Endothelial cell of umbilical vein (primary cell): ENCODE measurements at regions not wholly inside any gene's neighbourhood (a gene's known extent, or its start where the extent isn't known, plus 50 kb on each side); places are given as distances from the start of the nearest gene placed in this dataset.

Experiments used
- BruUV-seq: library from RNA; stranded (reverse); fragments of 400-500 nt; replicated peaks from 2 replicates; lab custom pipeline; 2021; lab: Mats Ljungman, UMichigan
- CTCF ChIA-PET: fragments of 300-600, 350-600 bp; sonication (Branson Sonifier 250); formaldehyde crosslinking; loops from one replicate; lab custom pipeline; 2021; ENCODE audit warnings: antibody characterized with exemption, inconsistent platforms; lab: Charles Lee
- POLR2A ChIA-PET: fragments of 300-600, 350-600 bp; sonication (Branson Sonifier 250); formaldehyde crosslinking; loops from one replicate; lab custom pipeline; 2021; ENCODE audit warnings: antibody characterized with exemption, inconsistent platforms; lab: Charles Lee
- DNase-seq: peaks from one replicate; pipeline ENCODE4 v3.0.0-alpha.2; 2011; ENCODE audit warnings: low read depth, low spot score
- FAIRE-seq: peaks from 2 replicates; lab custom pipeline; 2011; peaks lifted over from hg19 to GRCh38; lab: Jason Lieb, UNC
- H2AFZ ChIP-seq: 2 replicates; pipeline ENCODE4 v1.6.0; 2012; ENCODE audit warnings: low read depth, low read length, control low read depth, inconsistent platforms
- H3K27ac ChIP-seq: 2 replicates; pipeline ENCODE4 v1.5.1; 2011; ENCODE audit warnings: low read depth, mild to moderate bottlenecking, control low read depth, low read length, moderate library complexity; ENCODE audit not compliant: insufficient read depth
- H3K27me3 ChIP-seq, 2 experiments: 2 replicates each; pipeline versions ENCODE4 v1.6.0 to v1.6.1; 2011; ENCODE audit warnings: low read length in 2 of 2, mixed read lengths in 1 of 2; ENCODE audit not compliant: control insufficient read depth in 2 of 2, insufficient read depth in 2 of 2
- H3K36me3 ChIP-seq, 2 experiments: 2 replicates in 1 of 2; 3 replicates in 1 of 2; pipeline ENCODE4 v1.5.1; 2011; ENCODE audit warnings: low read length in 2 of 2, mild to moderate bottlenecking in 1 of 2, moderate library complexity in 1 of 2; ENCODE audit not compliant: control insufficient read depth in 2 of 2, insufficient read depth in 2 of 2; ENCODE audit errors: extremely low read depth in 1 of 2
- H3K4me1 ChIP-seq: 3 replicates; pipeline ENCODE4 v1.5.1; 2011; ENCODE audit warnings: mild to moderate bottlenecking, low read length; ENCODE audit not compliant: control insufficient read depth, insufficient read depth; ENCODE audit errors: extremely low read depth
- H3K4me2 ChIP-seq: 2 replicates; pipeline ENCODE4 v1.6.1; 2011; ENCODE audit warnings: low read length, control low read depth, mixed read lengths; ENCODE audit not compliant: insufficient read depth
- H3K4me3 ChIP-seq, 3 experiments: fragments of 200-600 bp in 1 of 3; sonication (generic), shearing (Covaris generic) in 1 of 3; replicated peaks in 1 of 3; 2 replicates each; pipeline ENCODE4 v1.5.1; 2011 to 2016; ENCODE audit warnings: control low read depth in 3 of 3, low read length in 3 of 3, mild to moderate bottlenecking in 2 of 3, inconsistent platforms in 1 of 3, low read depth in 1 of 3, moderate library complexity in 1 of 3; ENCODE audit not compliant: insufficient read depth in 1 of 3
- H3K79me2 ChIP-seq: 2 replicates; pipeline ENCODE4 v1.6.0; 2012; ENCODE audit warnings: low read length, inconsistent platforms; ENCODE audit not compliant: control insufficient read depth, insufficient read depth
- H3K9ac ChIP-seq: replicated peaks from 2 replicates; pipeline ENCODE3; 2011; ENCODE audit warnings: low read length, control low read depth; ENCODE audit not compliant: insufficient read depth; ENCODE audit errors: extremely low read depth
- H3K9me1 ChIP-seq: replicated peaks from 3 replicates; pipeline ENCODE4 v1.6.0; 2011; ENCODE audit warnings: mild to moderate bottlenecking, low read length; ENCODE audit not compliant: control insufficient read depth, insufficient read depth; ENCODE audit errors: extremely low read depth
- H3K9me3 ChIP-seq: replicated peaks from 2 replicates; pipeline ENCODE4 v1.5.1; 2012; ENCODE audit warnings: low read length, inconsistent platforms; ENCODE audit not compliant: control insufficient read depth, insufficient read depth
- H4K20me1 ChIP-seq: replicated peaks from 2 replicates; pipeline ENCODE3; 2011; ENCODE audit warnings: mild to moderate bottlenecking, low read length; ENCODE audit not compliant: control insufficient read depth, insufficient read depth; ENCODE audit errors: extremely low read depth
- FOS ChIP-seq: IDR thresholded peaks from 2 replicates; pipeline ENCODE4 v1.6.1; 2011; ENCODE audit warnings: mild to moderate bottlenecking, low read length, moderate library complexity, borderline replicate concordance; ENCODE audit not compliant: insufficient read depth
- GATA2 ChIP-seq: IDR thresholded peaks from 2 replicates; pipeline ENCODE4 v1.7.0; 2011; ENCODE audit warnings: low read depth, mild to moderate bottlenecking, moderate library complexity, mixed read lengths, low read length; ENCODE audit not compliant: insufficient read length, insufficient read depth
- JUN ChIP-seq: IDR thresholded peaks from 2 replicates; pipeline ENCODE4 v1.6.1; 2011; ENCODE audit warnings: borderline replicate concordance, low read depth; ENCODE audit not compliant: insufficient read length, insufficient read depth
- MYC ChIP-seq: IDR thresholded peaks from one replicate; pipeline ENCODE4 v1.6.1; 2011; ENCODE audit warnings: mild to moderate bottlenecking, low read depth, low read length
- POLR2AphosphoS5 ChIP-seq: IDR thresholded peaks from 2 replicates; pipeline ENCODE4 v1.6.1; 2012; ENCODE audit warnings: low read depth, mild to moderate bottlenecking, control low read depth, low read length, moderate library complexity; ENCODE audit not compliant: insufficient read depth
- dilution Hi-C: fragments of 300-500 bp; cut with MboI; formaldehyde crosslinking; loops from one replicate; pipeline ENCODE4 v1.15.0; 2019; ENCODE audit warnings: low sequenced_read_pairs; ENCODE audit not compliant: extremely low pct_ligation_motif_present
- intact Hi-C: fragments of 100-400 bp; cut with micrococcal nuclease; formaldehyde crosslinking; loops from one replicate; pipeline ENCODE4 v1.10.0; 2022
- TF ChIP-seq, protein P1 (sequence below), 2 donors: IDR thresholded peaks; 1 replicate in 1 of 2; 2 replicates in 1 of 2; pipeline ENCODE4 v1.5.1; 2011; ENCODE audit warnings: low read length in 2 of 2, mild to moderate bottlenecking in 2 of 2, moderate library complexity in 2 of 2, control low read depth in 1 of 2, inconsistent platforms in 1 of 2, low read depth in 1 of 2; ENCODE audit not compliant: insufficient read depth in 1 of 2; ENCODE audit errors: extremely low read depth in 1 of 2

- Histone ChIP-seq H3K27ac (no peak overlapping the region), H3K9ac (no peak overlapping the region), H3K4me2 (no peak overlapping the region), H3K9me3 (no peaks in the 10 kb centered on the region), H3K4me1 (no peaks in the 10 kb centered on the region), H3K27me3 (no peaks in the 10 kb centered on the region), H3K9me1 (no peaks in the 10 kb centered on the region), H3K79me2 (no peaks in the 10 kb centered on the region), H2AFZ (no peak overlapping the region), H4K20me1 (no peaks in the 10 kb centered on the region), H3K4me3 (no peak overlapping the region), H3K36me3 (no peaks in the 10 kb centered on the region)
- CTCF ChIA-PET, result no interaction called here
- no TSS peak for BruUV-seq
- POLR2A ChIA-PET, result no interaction called here
- FAIRE-seq, result no peak
- intact Hi-C loops (no loop called here), dilution Hi-C loops (no loop called here)
- TF ChIP-seq GATA2 (no peak), JUN (no peak), FOS (no peak), POLR2AphosphoS5 (no peak), MYC (no peak)
- TF ChIP-seq, protein P1, sequence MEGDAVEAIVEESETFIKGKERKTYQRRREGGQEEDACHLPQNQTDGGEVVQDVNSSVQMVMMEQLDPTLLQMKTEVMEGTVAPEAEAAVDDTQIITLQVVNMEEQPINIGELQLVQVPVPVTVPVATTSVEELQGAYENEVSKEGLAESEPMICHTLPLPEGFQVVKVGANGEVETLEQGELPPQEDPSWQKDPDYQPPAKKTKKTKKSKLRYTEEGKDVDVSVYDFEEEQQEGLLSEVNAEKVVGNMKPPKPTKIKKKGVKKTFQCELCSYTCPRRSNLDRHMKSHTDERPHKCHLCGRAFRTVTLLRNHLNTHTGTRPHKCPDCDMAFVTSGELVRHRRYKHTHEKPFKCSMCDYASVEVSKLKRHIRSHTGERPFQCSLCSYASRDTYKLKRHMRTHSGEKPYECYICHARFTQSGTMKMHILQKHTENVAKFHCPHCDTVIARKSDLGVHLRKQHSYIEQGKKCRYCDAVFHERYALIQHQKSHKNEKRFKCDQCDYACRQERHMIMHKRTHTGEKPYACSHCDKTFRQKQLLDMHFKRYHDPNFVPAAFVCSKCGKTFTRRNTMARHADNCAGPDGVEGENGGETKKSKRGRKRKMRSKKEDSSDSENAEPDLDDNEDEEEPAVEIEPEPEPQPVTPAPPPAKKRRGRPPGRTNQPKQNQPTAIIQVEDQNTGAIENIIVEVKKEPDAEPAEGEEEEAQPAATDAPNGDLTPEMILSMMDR (IDR thresholded peaks at IDR 0.05; ENCODE audit: extremely low read depth in 1 of 2, insufficient read depth in 1 of 2, low read depth in 1 of 2, low read length in 2 of 2), result no peak
- DNase-seq, result no peak
These were observed 340.2 kb downstream of the TBC1D32 start for GRCh38 chr6:120993929-120994572.
